B cell (primary cell): ENCODE measurements at regions not wholly inside any gene's neighbourhood (a gene's known extent, or its start where the extent isn't known, plus 50 kb on each side); places are given as distances from the start of the nearest gene placed in this dataset.

Experiments
- CTCF ChIP-seq: fragments of 200-600 bp; IDR thresholded peaks from one replicate; pipeline ENCODE4 v1.8.0; 2022; ENCODE audit warnings: antibody characterized with exemption, mild to moderate bottlenecking
- EZH2 ChIP-seq: IDR thresholded peaks from 2 replicates; pipeline ENCODE4 v1.6.1; 2012; ENCODE audit warnings: borderline replicate concordance, low read depth, mild to moderate bottlenecking, moderate library complexity, low read length; ENCODE audit not compliant: insufficient read depth, poor library complexity, severe bottlenecking

- TF ChIP-seq CTCF, result no peak
- TF ChIP-seq EZH2, result no peak
Observed at GRCh38 chr2:41544709-41545108, 503.1 kb upstream of the PKDCC start.
